SK-N-MC (cell line): ENCODE measurements at regions not wholly inside any gene's neighbourhood (a gene's known extent, or its start where the extent isn't known, plus 50 kb on each side); places are given as distances from the start of the nearest gene placed in this dataset.

Source experiments
- EZH2 ChIP-seq: fragments of 200-600 bp; sonication (generic); IDR thresholded peaks from one replicate; pipeline ENCODE4 v1.6.1; 2017; ENCODE audit warnings: antibody characterized with exemption
- FOXP2 ChIP-seq: optimal IDR thresholded peaks from 2 replicates; pipeline ENCODE3; 2011; ENCODE audit warnings: mild to moderate bottlenecking, moderate library complexity; ENCODE audit not compliant: insufficient read depth; ENCODE audit errors: extremely low read length, control extremely low read depth
- POLR2AphosphoS5 ChIP-seq: IDR thresholded peaks from 2 replicates; pipeline ENCODE4 v1.6.1; 2012; ENCODE audit warnings: mild to moderate bottlenecking, low read depth, low read length, borderline replicate concordance

- TF ChIP-seq POLR2AphosphoS5 (no peak), EZH2 (no peak), FOXP2 (no peak)
These were observed 632.6 kb upstream of the KIRREL3 start for GRCh38 chr11:127632976-127633680.
